Common myeloid progenitor, CD34-positive (primary cell): ENCODE measurements at regions not wholly inside any gene's neighbourhood (a gene's known extent, or its start where the extent isn't known, plus 50 kb on each side); places are given as distances from the start of the nearest gene placed in this dataset.

Experiments
- CTCF ChIA-PET: fragments of 350-600 bp; sonication (Branson Sonifier 250); formaldehyde crosslinking; loops from one replicate; lab custom pipeline; 2021; ENCODE audit warnings: antibody characterized with exemption; lab: Charles Lee
- POLR2A ChIA-PET: fragments of 350-600 bp; sonication (Branson Sonifier 250); formaldehyde crosslinking; loops from one replicate; lab custom pipeline; 2021; ENCODE audit warnings: antibody characterized with exemption; lab: Charles Lee
- DNase-seq, 3 donors: peaks; one replicate each; pipeline versions ENCODE4 v3.0.0 to v3.0.0-alpha.2; 2013
- H3K27ac ChIP-seq, 2 experiments: 1 replicate in 1 of 2; 2 replicates in 1 of 2; pipeline ENCODE4 v1.7.0; 2013; ENCODE audit warnings: inconsistent platforms in 2 of 2, low read length in 2 of 2, mild to moderate bottlenecking in 2 of 2, low read depth in 1 of 2, moderate library complexity in 1 of 2; ENCODE audit not compliant: severe bottlenecking in 2 of 2, insufficient read depth in 1 of 2, poor library complexity in 1 of 2
- H3K27me3 ChIP-seq, 5 experiments: replicated peaks in 2 of 5; 1 replicate in 3 of 5; 2 replicates in 2 of 5; pipeline versions ENCODE4 v1.6.1 to v1.7.0; 2013; ENCODE audit warnings: low read length in 4 of 5, mild to moderate bottlenecking in 2 of 5, moderate library complexity in 2 of 5, inconsistent platforms in 1 of 5; ENCODE audit not compliant: insufficient read depth in 5 of 5, control insufficient read depth in 4 of 5
- H3K36me3 ChIP-seq, 4 experiments: 1 replicate in 2 of 4; 2 replicates in 2 of 4; pipeline versions ENCODE4 v1.6.1 to v1.7.0; 2013; ENCODE audit warnings: low read length in 3 of 4, control low read depth in 1 of 4, mild to moderate bottlenecking in 1 of 4; ENCODE audit not compliant: control insufficient read depth in 4 of 4, insufficient read depth in 4 of 4
- H3K4me1 ChIP-seq, 4 experiments: 1 replicate in 3 of 4; 2 replicates in 1 of 4; pipeline versions ENCODE4 v1.6.1 to v1.7.1; 2013; ENCODE audit warnings: low read length in 3 of 4, mild to moderate bottlenecking in 3 of 4, control low read depth in 1 of 4, inconsistent platforms in 1 of 4, moderate library complexity in 1 of 4; ENCODE audit not compliant: control insufficient read depth in 4 of 4, insufficient read depth in 4 of 4; ENCODE audit errors: control extremely low read depth in 1 of 4
- H3K4me3 ChIP-seq, 7 experiments: 1 replicate in 4 of 7; 2 replicates in 3 of 7; pipeline versions ENCODE4 v1.5.1 to v1.7.0; 2013; ENCODE audit warnings: mild to moderate bottlenecking in 7 of 7, low read length in 6 of 7, moderate library complexity in 6 of 7, inconsistent platforms in 2 of 7, low read depth in 2 of 7, control low read depth in 1 of 7; ENCODE audit not compliant: insufficient read depth in 4 of 7, control insufficient read depth in 1 of 7; ENCODE audit errors: extremely low read depth in 1 of 7
- H3K9me3 ChIP-seq, 5 experiments: 1 replicate in 4 of 5; 2 replicates in 1 of 5; pipeline versions ENCODE4 v1.6.1 to v1.7.1; 2013; ENCODE audit warnings: low read length in 4 of 5, mild to moderate bottlenecking in 2 of 5, inconsistent platforms in 1 of 5, low read depth in 1 of 5, moderate library complexity in 1 of 5; ENCODE audit not compliant: control insufficient read depth in 4 of 5, insufficient read depth in 2 of 5; ENCODE audit errors: control extremely low read depth in 1 of 5
- WGBS: methylation state at CpG from one replicate; pipeline ENCODE4 v1.1.5; 2013; ENCODE audit not compliant: insufficient coverage; 5-methylcytosine and 5-hydroxymethylcytosine counted together

DNA sequence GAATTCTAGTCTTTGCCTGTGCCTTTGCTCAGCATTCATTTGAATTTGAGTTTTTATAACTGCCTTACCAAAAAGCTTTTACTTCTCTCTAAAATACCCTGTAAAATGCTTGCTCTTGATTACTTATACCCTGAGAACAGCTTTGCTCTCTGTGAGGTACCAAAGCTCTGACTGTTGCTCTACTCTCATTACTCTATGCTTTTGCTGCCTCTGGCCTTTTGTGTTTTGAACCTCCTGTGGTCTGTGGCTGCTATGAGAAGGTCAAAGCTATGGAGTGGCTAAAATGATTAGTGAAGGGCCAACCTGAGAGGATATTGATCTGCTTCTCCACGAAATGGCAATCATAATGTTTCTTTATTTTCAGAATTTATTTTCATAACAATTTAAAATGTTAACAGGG, 375.6 kb upstream of the IMPG1 start:
- no CpG with 5 or more reads among the region's 1 CpG for WGBS
- H3K36me3 ChIP-seq, result no peaks in the 10 kb centered on the region
- no peaks in the 10 kb centered on the region for H3K27me3 ChIP-seq

GRCh38 chr6:76441875-76442274, 369.4 kb upstream of the IMPG1 start:
- Histone ChIP-seq H3K27ac (no peak overlapping the region), H3K36me3 (no peaks in the 10 kb centered on the region), H3K4me3 (no peak overlapping the region), H3K4me1 (no peaks in the 10 kb centered on the region), H3K27me3 (no peaks in the 10 kb centered on the region), H3K9me3 (no peaks in the 10 kb centered on the region)
- DNase-seq, result no peak
- POLR2A ChIA-PET, result no interaction called here
- CTCF ChIA-PET, result no interaction called here
- WGBS, result 80% methylated on average over 3 of the region's 3 CpGs

More for the DNA sequence above, 375.6 kb upstream of the IMPG1 start:
- Histone ChIP-seq H3K27ac (no peak overlapping the region), H3K4me3 (no peak overlapping the region), H3K9me3 (peaks cover 0 to 3% (median 0%) of the 10 kb centered on the region in 5 experiments), H3K4me1 (no peaks in the 10 kb centered on the region)
- CTCF ChIA-PET, result no interaction called here
- DNase-seq, result no peak
- POLR2A ChIA-PET, result no interaction called here

DNA sequence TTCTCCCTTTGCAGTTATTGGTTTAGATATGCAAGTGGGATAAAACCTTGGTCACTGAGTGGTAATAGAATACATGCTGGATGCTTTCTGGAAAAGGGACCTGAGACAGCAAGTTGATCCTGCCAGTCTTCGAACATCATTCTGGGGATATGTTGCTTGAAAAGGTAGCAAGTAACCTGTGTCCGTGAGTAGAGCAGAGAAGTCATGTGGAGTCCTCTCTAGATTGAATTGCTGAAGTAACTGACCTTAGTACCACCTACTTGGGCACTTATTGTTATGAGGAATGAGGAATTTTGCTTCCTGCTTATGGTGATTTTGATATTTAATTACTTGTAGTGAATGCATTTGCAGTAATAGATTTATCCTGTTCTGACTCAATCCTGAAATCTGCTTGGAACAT, 367.3 kb upstream of the IMPG1 start:
- 87% methylated on average over 2 of the region's 2 CpGs for WGBS
- ChIA-PET POLR2A (no interaction called here), CTCF (no interaction called here)

DNA sequence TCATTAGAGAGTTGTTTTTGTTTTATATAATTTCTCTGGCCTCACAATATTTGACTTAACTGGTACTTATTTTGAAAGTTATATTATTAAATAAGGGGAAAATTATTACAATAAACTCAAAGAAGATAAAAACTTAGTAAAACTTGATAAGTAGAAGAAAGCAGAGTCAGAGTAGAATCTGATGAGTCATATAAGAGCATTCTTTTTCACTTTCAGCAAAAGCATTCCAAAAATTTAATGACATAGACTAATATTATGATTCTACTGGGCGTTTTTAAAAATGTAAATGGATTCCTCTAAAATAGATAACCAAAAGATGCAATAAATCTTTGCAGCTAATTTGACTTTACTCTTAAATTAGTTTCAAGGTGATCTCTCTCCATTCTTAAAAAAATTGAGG, 366.3 kb upstream of the IMPG1 start:
- Histone ChIP-seq H3K36me3 (no peaks in the 10 kb centered on the region), H3K9me3 (no peaks in the 10 kb centered on the region), H3K4me3 (no peak overlapping the region), H3K27me3 (no peaks in the 10 kb centered on the region), H3K4me1 (no peaks in the 10 kb centered on the region), H3K27ac (no peak overlapping the region)
- ChIA-PET CTCF (no interaction called here), POLR2A (no interaction called here)
- DNase-seq, result no peak
- no CpG with 5 or more reads among the region's 1 CpG for WGBS

More for the DNA sequence above, 367.3 kb upstream of the IMPG1 start:
- Histone ChIP-seq H3K4me1 (no peaks in the 10 kb centered on the region), H3K27me3 (no peaks in the 10 kb centered on the region), H3K4me3 (no peak overlapping the region), H3K36me3 (no peaks in the 10 kb centered on the region), H3K27ac (no peak overlapping the region), H3K9me3 (no peaks in the 10 kb centered on the region)
- DNase-seq, result no peak

DNA sequence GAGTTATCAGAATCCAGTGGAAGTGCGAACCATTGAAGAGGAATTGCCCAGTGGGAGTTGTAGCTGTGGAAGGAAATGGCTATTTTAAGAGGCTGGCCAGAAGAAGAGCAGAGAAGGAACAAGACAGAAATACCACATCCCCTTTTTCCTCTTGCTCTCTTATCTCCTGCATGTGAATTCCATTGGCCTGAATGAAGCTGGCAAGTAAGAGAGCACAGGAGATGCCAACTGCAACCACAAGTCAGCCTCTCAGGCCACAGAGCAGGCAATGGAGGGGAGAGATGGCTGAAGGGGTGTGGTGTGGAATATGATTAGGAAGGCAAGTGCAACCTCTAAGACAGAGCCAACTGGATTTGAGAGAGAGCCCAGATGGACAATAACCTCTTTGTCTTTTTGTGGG, 362.7 kb upstream of the IMPG1 start:
- no peaks in the 10 kb centered on the region for H3K4me1 ChIP-seq
- DNase-seq, result no peak
- no peaks in the 10 kb centered on the region for H3K36me3 ChIP-seq
- H3K4me3 ChIP-seq, result no peak overlapping the region
- H3K27ac ChIP-seq, result no peak overlapping the region
- H3K27me3 ChIP-seq, result no peaks in the 10 kb centered on the region
- CTCF ChIA-PET, result no interaction called here
- POLR2A ChIA-PET, result interaction anchor here (0.6 kb wide), 1 partner anchor 19 kb away, joined by 3 read pairs; no protein-coding TSS in a partner anchor
- H3K9me3 ChIP-seq, result no peaks in the 10 kb centered on the region
- 33% methylated on average over 1 of the region's 1 CpG for WGBS

DNA sequence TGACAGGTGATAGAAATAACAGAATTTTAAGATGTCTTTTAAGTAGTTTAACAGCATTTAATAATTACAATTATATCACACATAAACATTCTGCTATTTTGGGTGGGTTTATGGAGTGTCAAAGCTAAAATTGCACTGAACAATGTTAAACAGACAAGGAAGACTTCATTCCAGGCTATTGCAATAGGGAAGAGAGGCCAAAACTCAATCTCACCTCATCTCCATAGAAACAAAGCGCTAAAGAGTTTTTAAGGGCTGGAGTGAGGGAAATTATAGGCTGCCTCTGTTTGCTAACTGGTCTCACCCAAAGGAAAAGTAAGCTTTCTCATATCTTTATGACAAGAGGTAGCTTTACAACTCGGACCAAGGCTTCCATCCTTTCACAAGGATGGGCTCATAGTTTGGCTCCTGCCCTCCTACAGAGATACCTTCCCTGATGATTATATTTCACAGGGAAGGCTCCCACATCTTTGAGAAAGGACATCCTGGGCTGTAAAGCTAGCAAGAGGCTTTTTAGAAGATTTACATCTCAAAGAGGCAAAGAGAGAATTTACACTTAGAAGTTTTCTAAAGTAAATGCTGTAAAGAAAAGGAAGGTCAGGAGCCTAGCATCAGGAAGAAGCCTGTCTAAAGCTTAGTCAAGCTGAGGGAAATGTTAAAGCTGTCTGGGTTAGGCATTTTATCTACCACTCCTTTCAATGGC, 350.2 kb upstream of the IMPG1 start:
- Histone ChIP-seq H3K27me3 (no peaks in the 10 kb centered on the region), H3K9me3 (peaks cover 0 to 1% (median 0%) of the 10 kb centered on the region in 5 experiments), H3K36me3 (no peaks in the 10 kb centered on the region), H3K4me3 (no peak overlapping the region), H3K4me1 (no peaks in the 10 kb centered on the region), H3K27ac (no peak overlapping the region)
- WGBS, result 0% methylated on average over 1 of the region's 2 CpGs
- no peak for DNase-seq
- ChIA-PET CTCF (interaction anchor here (1.6 kb wide), 1 partner anchor 13 kb away, joined by 3 read pairs; no protein-coding TSS in a partner anchor), POLR2A (interaction anchor here (0.6 kb wide), 1 partner anchor 15 kb away, joined by 3 read pairs; no protein-coding TSS in a partner anchor)

GRCh38 chr6:76420094-76420493, 347.6 kb upstream of the IMPG1 start:
- H3K9me3 ChIP-seq, result no peaks in the 10 kb centered on the region
- H3K4me1 ChIP-seq, result no peaks in the 10 kb centered on the region
- POLR2A ChIA-PET, result no interaction called here
- H3K4me3 ChIP-seq, result no peak overlapping the region
- H3K27me3 ChIP-seq, result no peaks in the 10 kb centered on the region
- CTCF ChIA-PET, result interaction anchor here (0.7 kb wide), 1 partner anchor 1485 kb away, joined by 3 read pairs; no protein-coding TSS in a partner anchor
- H3K27ac ChIP-seq, result no peak overlapping the region
- WGBS, result 100% methylated on average over 1 of the region's 2 CpGs
- no peak for DNase-seq
- no peaks in the 10 kb centered on the region for H3K36me3 ChIP-seq
